CMK (cell line): ENCODE measurements at regions not wholly inside any gene's neighbourhood (a gene's known extent, or its start where the extent isn't known, plus 50 kb on each side); places are given as distances from the start of the nearest gene placed in this dataset.
"Not testable (repeated sequence)": the region's sequence is repeated elsewhere in the genome, so short reads cannot be mapped to it uniquely, and the experiment has no call there.

Experiments used
- DNase-seq: peaks from one replicate; pipeline ENCODE4 v3.0.0-alpha.2; 2010; ENCODE audit warnings: low read depth

GRCh38 chr3:124318014-124318413, 326.1 kb upstream of the ROPN1 start:
- peak; percentile 91 for DNase-seq

- no peak for DNase-seq
These were observed 326.7 kb upstream of the ROPN1 start for GRCh38 chr3:124318656-124319055.

- DNase-seq = no peak
These were observed 329.1 kb upstream of the ROPN1 start for GRCh38 chr3:124320976-124321375.

GRCh38 chr3:124322309-124322880, 330.5 kb upstream of the ROPN1 start:
- no peak for DNase-seq

GRCh38 chr3:124322966-124323365, 331.0 kb upstream of the ROPN1 start:
- no peak for DNase-seq

GRCh38 chr3:124325248-124325647, 333.3 kb upstream of the ROPN1 start:
- no peak for DNase-seq

- no peak for DNase-seq
These were observed 337.8 kb upstream of the ROPN1 start for GRCh38 chr3:124329723-124330122.

GRCh38 chr3:124333931-124334640, 342.2 kb upstream of the ROPN1 start:
- no peak for DNase-seq

GRCh38 chr3:124336067-124336656, 344.2 kb upstream of the ROPN1 start:
- DNase-seq = no peak

GRCh38 chr3:124345845-124346244, 353.9 kb upstream of the ROPN1 start:
- DNase-seq = no peak

- DNase-seq = no peak
These were observed 354.6 kb upstream of the ROPN1 start for GRCh38 chr3:124346487-124346886.

- no peak for DNase-seq
These were observed 355.5 kb upstream of the ROPN1 start for GRCh38 chr3:124347418-124347817.

GRCh38 chr3:124348555-124348954, 356.6 kb upstream of the ROPN1 start:
- DNase-seq = not testable (repeated sequence)

- DNase-seq = no peak
These were observed 359.7 kb upstream of the ROPN1 start for GRCh38 chr3:124351430-124352148.

GRCh38 chr3:124352149-124352539, 360.2 kb upstream of the ROPN1 start:
- no peak for DNase-seq

- DNase-seq = no peak
These were observed 361.8 kb upstream of the ROPN1 start for GRCh38 chr3:124353691-124354090.

GRCh38 chr3:124354150-124354549, 362.2 kb upstream of the ROPN1 start:
- DNase-seq = no peak

- DNase-seq = no peak
These were observed 366.2 kb upstream of the ROPN1 start for GRCh38 chr3:124358156-124358555.

GRCh38 chr3:124360155-124360554, 368.2 kb upstream of the ROPN1 start:
- no peak for DNase-seq

GRCh38 chr3:124360563-124360962, 368.6 kb upstream of the ROPN1 start:
- no peak for DNase-seq

GRCh38 chr3:124361566-124361965, 368.7 kb upstream of the UMPS start:
- no peak for DNase-seq

- no peak for DNase-seq
These were observed 367.8 kb upstream of the UMPS start for GRCh38 chr3:124362455-124362854.

- DNase-seq = no peak
These were observed 366.8 kb upstream of the UMPS start for GRCh38 chr3:124363476-124363875.
